ENCODE measurements at regions not wholly inside any gene's neighbourhood (a gene's known extent, or its start where the extent isn't known, plus 50 kb on each side); places are given as distances from the start of the nearest gene placed in this dataset.

- TF ChIP-seq CTCF (IDR thresholded peaks at IDR 0.05) (no peak), GTF2I (CRISPR knock-in tag; conservative IDR thresholded peaks at IDR 0.05) (no peak), CREM (CRISPR knock-in tag; IDR thresholded peaks at IDR 0.05) (no peak), MLX (CRISPR knock-in tag; IDR thresholded peaks at IDR 0.05) (no peak), KAT7 (CRISPR knock-in tag; IDR thresholded peaks at IDR 0.05; ENCODE audit: borderline replicate concordance) (no peak)
- TF ChIP-seq, protein P1, sequence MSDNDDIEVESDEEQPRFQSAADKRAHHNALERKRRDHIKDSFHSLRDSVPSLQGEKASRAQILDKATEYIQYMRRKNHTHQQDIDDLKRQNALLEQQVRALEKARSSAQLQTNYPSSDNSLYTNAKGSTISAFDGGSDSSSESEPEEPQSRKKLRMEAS (CRISPR knock-in tag; IDR thresholded peaks at IDR 0.05), result no peak
Observed at GRCh38 chr3:95832146-95832545, 982.2 kb upstream of the EPHA6 start.

All from WTC11 (cell line).